ENCODE measurements at regions not wholly inside any gene's neighbourhood (a gene's known extent, or its start where the extent isn't known, plus 50 kb on each side); places are given as distances from the start of the nearest gene placed in this dataset.

DNA sequence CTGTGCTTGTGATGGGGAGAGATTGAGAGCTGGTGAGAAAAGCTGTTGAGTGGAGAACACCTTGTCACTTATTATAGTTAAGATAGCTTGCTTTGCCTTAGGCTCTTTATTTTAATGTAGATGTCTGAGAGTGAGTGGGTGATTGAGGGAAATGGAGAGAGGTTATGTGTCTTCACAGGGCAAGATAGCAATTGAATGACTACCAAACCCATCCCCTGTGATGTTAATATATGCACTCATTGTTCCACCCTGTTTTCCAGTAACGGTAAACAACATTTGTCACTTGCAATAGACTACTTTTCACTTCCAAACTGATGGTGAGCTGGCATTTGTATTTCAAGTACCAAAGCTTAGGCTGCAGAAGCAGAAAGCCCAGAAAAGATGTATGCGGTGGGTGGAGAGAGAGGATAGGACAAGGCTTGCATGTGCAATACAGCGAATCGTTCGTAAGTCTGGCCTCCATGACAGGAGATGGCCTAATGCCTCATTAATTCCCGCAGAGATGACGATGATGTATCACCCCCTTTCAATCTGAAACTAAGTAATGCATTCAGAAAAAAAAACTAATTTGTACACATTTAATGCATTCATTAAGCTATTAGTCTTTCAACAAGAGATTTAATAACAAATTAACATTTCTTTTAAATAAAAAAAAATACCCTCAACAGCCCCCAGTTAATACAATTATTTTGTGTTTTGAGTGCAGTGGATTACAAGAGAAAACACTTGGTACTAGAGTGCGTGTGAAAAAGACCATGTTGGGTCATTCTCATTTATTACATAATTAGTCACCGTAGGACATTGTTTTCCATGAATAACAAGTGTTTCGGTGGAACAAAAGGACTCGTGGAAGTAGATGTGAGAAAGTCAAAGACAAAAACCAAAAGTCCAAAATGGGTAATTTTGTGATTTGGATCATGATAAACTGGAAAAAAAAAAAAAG is 699.0 kb downstream of the BRINP1 start:
- no peaks in the 10 kb centered on the region for H4K20me1 ChIP-seq (ENCODE audit: control insufficient read depth, insufficient read depth)
- DNase-seq (ENCODE audit: low read depth, low spot score): no peak
- no peak for FAIRE-seq
- no peak overlapping the region for H3K27ac ChIP-seq (ENCODE audit: control insufficient read depth, insufficient read depth)
- RAD21 ChIA-PET (ENCODE audit: unreplicated experiment): no interaction called here
- CTCF ChIA-PET: no interaction called here
- SMC1A ChIA-PET (ENCODE audit: uncharacterized antibody, unreplicated experiment): no interaction called here
- in situ Hi-C loops (cut with MboI) (no loop called here), intact Hi-C loops (cut with micrococcal nuclease; ENCODE audit: unreplicated experiment) (no loop called here)
- no peaks in the 10 kb centered on the region for H3K9me3 ChIP-seq (replicated peaks; ENCODE audit: control insufficient read depth, insufficient read depth, low read length)
- no peak for ATAC-seq
- WGBS (ENCODE audit: insufficient coverage, insufficient replicate concordance, low lambda C conversion rate, missing lambda C conversion rate): 52% methylated on average over 11 of the region's 11 CpGs
- H3K4me1 ChIP-seq (ENCODE audit: control insufficient read depth, insufficient read depth, low read length): no peaks in the 10 kb centered on the region
- no peak overlapping the region for H3K9ac ChIP-seq (ENCODE audit: control insufficient read depth, insufficient read depth, low read length)
- no peak overlapping the region for H3K4me2 ChIP-seq (ENCODE audit: control insufficient read depth, insufficient read depth)
- no peaks in the 10 kb centered on the region for H3K27me3 ChIP-seq (replicated peaks in 1 of 2; ENCODE audit: control insufficient read depth in 2 of 2, insufficient read depth in 2 of 2, low read length in 1 of 2)
- BruUV-seq (replicated peaks): no TSS peak
- TF ChIP-seq, protein P1, sequence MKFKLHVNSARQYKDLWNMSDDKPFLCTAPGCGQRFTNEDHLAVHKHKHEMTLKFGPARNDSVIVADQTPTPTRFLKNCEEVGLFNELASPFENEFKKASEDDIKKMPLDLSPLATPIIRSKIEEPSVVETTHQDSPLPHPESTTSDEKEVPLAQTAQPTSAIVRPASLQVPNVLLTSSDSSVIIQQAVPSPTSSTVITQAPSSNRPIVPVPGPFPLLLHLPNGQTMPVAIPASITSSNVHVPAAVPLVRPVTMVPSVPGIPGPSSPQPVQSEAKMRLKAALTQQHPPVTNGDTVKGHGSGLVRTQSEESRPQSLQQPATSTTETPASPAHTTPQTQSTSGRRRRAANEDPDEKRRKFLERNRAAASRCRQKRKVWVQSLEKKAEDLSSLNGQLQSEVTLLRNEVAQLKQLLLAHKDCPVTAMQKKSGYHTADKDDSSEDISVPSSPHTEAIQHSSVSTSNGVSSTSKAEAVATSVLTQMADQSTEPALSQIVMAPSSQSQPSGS (IDR thresholded peaks at IDR 0.05; ENCODE audit: low read length): no peak
- TF ChIP-seq EP300 (IDR thresholded peaks at IDR 0.05; ENCODE audit: borderline replicate concordance in 1 of 2, control insufficient read depth in 1 of 2, low read depth in 2 of 2, low read length in 2 of 2) (no peak), NFXL1 (IDR thresholded peaks at IDR 0.05; ENCODE audit: borderline replicate concordance) (no peak), RAD51 (IDR thresholded peaks at IDR 0.05) (no peak), SREBF2 (IDR thresholded peaks at IDR 0.05; ENCODE audit: low read length) (no peak), MEF2B (IDR thresholded peaks at IDR 0.05; ENCODE audit: partially characterized antibody, poor library complexity, severe bottlenecking) (no peak), ZNF207 (IDR thresholded peaks at IDR 0.05; ENCODE audit: borderline replicate concordance) (no peak)
- TF ChIP-seq, protein P2, sequence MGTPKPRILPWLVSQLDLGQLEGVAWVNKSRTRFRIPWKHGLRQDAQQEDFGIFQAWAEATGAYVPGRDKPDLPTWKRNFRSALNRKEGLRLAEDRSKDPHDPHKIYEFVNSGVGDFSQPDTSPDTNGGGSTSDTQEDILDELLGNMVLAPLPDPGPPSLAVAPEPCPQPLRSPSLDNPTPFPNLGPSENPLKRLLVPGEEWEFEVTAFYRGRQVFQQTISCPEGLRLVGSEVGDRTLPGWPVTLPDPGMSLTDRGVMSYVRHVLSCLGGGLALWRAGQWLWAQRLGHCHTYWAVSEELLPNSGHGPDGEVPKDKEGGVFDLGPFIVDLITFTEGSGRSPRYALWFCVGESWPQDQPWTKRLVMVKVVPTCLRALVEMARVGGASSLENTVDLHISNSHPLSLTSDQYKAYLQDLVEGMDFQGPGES (IDR thresholded peaks at IDR 0.05): no peak
- TF ChIP-seq, protein P3, sequence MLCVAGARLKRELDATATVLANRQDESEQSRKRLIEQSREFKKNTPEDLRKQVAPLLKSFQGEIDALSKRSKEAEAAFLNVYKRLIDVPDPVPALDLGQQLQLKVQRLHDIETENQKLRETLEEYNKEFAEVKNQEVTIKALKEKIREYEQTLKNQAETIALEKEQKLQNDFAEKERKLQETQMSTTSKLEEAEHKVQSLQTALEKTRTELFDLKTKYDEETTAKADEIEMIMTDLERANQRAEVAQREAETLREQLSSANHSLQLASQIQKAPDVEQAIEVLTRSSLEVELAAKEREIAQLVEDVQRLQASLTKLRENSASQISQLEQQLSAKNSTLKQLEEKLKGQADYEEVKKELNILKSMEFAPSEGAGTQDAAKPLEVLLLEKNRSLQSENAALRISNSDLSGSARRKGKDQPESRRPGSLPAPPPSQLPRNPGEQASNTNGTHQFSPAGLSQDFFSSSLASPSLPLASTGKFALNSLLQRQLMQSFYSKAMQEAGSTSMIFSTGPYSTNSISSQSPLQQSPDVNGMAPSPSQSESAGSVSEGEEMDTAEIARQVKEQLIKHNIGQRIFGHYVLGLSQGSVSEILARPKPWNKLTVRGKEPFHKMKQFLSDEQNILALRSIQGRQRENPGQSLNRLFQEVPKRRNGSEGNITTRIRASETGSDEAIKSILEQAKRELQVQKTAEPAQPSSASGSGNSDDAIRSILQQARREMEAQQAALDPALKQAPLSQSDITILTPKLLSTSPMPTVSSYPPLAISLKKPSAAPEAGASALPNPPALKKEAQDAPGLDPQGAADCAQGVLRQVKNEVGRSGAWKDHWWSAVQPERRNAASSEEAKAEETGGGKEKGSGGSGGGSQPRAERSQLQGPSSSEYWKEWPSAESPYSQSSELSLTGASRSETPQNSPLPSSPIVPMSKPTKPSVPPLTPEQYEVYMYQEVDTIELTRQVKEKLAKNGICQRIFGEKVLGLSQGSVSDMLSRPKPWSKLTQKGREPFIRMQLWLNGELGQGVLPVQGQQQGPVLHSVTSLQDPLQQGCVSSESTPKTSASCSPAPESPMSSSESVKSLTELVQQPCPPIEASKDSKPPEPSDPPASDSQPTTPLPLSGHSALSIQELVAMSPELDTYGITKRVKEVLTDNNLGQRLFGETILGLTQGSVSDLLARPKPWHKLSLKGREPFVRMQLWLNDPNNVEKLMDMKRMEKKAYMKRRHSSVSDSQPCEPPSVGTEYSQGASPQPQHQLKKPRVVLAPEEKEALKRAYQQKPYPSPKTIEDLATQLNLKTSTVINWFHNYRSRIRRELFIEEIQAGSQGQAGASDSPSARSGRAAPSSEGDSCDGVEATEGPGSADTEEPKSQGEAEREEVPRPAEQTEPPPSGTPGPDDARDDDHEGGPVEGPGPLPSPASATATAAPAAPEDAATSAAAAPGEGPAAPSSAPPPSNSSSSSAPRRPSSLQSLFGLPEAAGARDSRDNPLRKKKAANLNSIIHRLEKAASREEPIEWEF (IDR thresholded peaks at IDR 0.05; ENCODE audit: insufficient replicate concordance, low read depth, low read length): no peak
- TF ChIP-seq, protein P4, sequence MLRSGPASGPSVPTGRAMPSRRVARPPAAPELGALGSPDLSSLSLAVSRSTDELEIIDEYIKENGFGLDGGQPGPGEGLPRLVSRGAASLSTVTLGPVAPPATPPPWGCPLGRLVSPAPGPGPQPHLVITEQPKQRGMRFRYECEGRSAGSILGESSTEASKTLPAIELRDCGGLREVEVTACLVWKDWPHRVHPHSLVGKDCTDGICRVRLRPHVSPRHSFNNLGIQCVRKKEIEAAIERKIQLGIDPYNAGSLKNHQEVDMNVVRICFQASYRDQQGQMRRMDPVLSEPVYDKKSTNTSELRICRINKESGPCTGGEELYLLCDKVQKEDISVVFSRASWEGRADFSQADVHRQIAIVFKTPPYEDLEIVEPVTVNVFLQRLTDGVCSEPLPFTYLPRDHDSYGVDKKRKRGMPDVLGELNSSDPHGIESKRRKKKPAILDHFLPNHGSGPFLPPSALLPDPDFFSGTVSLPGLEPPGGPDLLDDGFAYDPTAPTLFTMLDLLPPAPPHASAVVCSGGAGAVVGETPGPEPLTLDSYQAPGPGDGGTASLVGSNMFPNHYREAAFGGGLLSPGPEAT (IDR thresholded peaks at IDR 0.05; ENCODE audit: low read depth): no peak
- TF ChIP-seq, protein P5, sequence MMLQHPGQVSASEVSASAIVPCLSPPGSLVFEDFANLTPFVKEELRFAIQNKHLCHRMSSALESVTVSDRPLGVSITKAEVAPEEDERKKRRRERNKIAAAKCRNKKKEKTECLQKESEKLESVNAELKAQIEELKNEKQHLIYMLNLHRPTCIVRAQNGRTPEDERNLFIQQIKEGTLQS (IDR thresholded peaks at IDR 0.05; ENCODE audit: borderline replicate concordance, extremely low read depth, low read depth, low read length): no peak
- H3K79me2 ChIP-seq (ENCODE audit: control insufficient read depth, insufficient read depth, low read length): no peaks in the 10 kb centered on the region
- H3K4me3 ChIP-seq: no peak overlapping the region
- POLR2A ChIA-PET: no interaction called here
- H3K36me3 ChIP-seq (ENCODE audit: control insufficient read depth in 2 of 2, insufficient read depth in 2 of 2, low read length in 1 of 2): no peaks in the 10 kb centered on the region
- no peak overlapping the region for H2AFZ ChIP-seq (ENCODE audit: control insufficient read depth, low read depth, low read length)

Measured in GM12878 (cell line).